Peyer's patch (tissue), 4 donors: ENCODE measurements at regions not wholly inside any gene's neighbourhood (a gene's known extent, or its start where the extent isn't known, plus 50 kb on each side); places are given as distances from the start of the nearest gene placed in this dataset.

Experiments
- CTCF ChIP-seq, 6 experiments: fragments of 450-650 bp in 4 of 6; fragments of 200-600 bp in 2 of 6; sonication (generic) in 1 of 6; IDR thresholded peaks; one replicate each; pipeline ENCODE4 v1.5.1; 2017 to 2019; ENCODE audit warnings: antibody characterized with exemption in 6 of 6, mild to moderate bottlenecking in 3 of 6, moderate library complexity in 1 of 6
- POLR2A ChIP-seq, 2 donors: fragments of 450-650 bp; IDR thresholded peaks; one replicate each; pipeline ENCODE4 v1.5.1; 2017; ENCODE audit warnings: antibody characterized with exemption in 2 of 2, mild to moderate bottlenecking in 2 of 2, moderate library complexity in 2 of 2

DNA sequence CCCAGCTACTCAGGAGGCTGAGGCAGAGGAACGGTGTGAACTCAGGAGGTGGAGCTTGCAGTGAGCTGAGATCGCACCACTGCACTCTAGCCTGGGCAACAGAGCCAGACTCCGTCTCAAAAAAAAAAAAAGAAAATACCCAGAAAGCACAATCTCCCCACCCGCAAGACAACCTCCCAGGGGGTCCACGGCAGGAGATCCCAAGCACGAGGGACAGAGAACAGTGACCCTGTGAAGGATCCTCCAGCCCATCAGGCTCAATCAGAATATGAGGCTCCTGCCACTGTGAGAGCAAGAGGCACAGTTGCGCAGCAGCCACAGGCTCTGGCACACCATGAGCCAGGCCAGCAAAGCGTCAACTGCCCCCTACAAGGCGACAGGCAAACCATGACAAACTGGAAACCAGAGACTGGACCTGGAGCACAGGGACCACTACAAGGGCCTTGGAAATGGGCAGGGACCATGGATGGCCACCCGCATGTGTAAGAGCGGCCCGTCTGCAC lies 164.8 kb upstream of the GRK3 start:
- no peak for TF ChIP-seq CTCF (IDR thresholded peaks at IDR 0.05)
- no peak for TF ChIP-seq POLR2A (IDR thresholded peaks at IDR 0.05)
